ENCODE measurements at regions not wholly inside any gene's neighbourhood (a gene's known extent, or its start where the extent isn't known, plus 50 kb on each side); places are given as distances from the start of the nearest gene placed in this dataset.

GRCh38 chr6:129778793-129779192 lies 68.8 kb upstream of the ARHGAP18 start:
- Mint-ChIP-seq H3K27ac (no peak overlapping the region), H3K4me3 (no peak overlapping the region), H3K4me1 (no peaks in the 10 kb centered on the region), H3K36me3 (ENCODE audit: low read depth) (peaks cover 2% of the 10 kb centered on the region), H3K9me3 (ENCODE audit: low read depth) (peaks cover 15% of the 10 kb centered on the region), H3K27me3 (peaks cover 2% of the 10 kb centered on the region)
- ATAC-seq (no peak), DNase-seq (no peak)
- intact Hi-C loops (cut with DNase I, micrococcal nuclease), result no loop called here
- ChIA-PET CTCF (interaction anchor here (1.0 kb wide), 1 partner anchor 19 kb away, joined by 3 read pairs; no protein-coding TSS in a partner anchor), POLR2A (no interaction called here)

DNA sequence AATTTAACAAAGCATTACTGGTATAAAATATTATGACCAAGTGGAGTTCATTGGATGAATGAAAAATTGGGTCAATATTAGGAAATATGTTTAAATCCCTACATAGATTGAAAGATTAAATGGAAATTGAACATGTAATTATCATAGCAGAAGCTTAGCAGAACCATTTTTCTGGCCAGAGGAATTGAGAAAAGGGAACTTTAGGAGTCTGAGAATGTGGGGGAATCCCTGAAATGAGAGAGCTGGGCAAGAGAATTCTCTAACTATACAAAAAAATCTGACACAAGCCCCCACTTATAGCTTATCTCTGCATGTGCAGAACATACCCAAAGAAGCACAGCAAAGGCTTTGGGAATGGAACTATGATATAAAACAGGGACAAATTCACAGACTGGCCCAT lies 67.4 kb upstream of the ARHGAP18 start:
- Mint-ChIP-seq H3K4me3 (no peak overlapping the region), H3K4me1 (no peaks in the 10 kb centered on the region), H3K27me3 (peaks cover 2% of the 10 kb centered on the region), H3K36me3 (ENCODE audit: low read depth) (peaks cover 2% of the 10 kb centered on the region), H3K9me3 (ENCODE audit: low read depth) (peaks cover 15% of the 10 kb centered on the region), H3K27ac (no peak overlapping the region)
- ChIA-PET POLR2A (no interaction called here), CTCF (interaction anchor here (0.6 to 4.1 kb wide), 6 partner anchors 9 to 280 kb away, joined by 3 to 36 read pairs (median 4); no protein-coding TSS in a partner anchor)
- no peak for ATAC-seq
- intact Hi-C loops (cut with DNase I, micrococcal nuclease), result no loop called here
- no peak for DNase-seq

GRCh38 chr6:129776542-129777330 lies 66.8 kb upstream of the ARHGAP18 start:
- CTCF ChIA-PET, result interaction anchor here (0.6 to 4.1 kb wide), 8 partner anchors 9 to 778 kb away, joined by 3 to 36 read pairs (median 3); no protein-coding TSS in a partner anchor
- intact Hi-C loops (cut with DNase I, micrococcal nuclease), result no loop called here
- POLR2A ChIA-PET, result no interaction called here

DNA sequence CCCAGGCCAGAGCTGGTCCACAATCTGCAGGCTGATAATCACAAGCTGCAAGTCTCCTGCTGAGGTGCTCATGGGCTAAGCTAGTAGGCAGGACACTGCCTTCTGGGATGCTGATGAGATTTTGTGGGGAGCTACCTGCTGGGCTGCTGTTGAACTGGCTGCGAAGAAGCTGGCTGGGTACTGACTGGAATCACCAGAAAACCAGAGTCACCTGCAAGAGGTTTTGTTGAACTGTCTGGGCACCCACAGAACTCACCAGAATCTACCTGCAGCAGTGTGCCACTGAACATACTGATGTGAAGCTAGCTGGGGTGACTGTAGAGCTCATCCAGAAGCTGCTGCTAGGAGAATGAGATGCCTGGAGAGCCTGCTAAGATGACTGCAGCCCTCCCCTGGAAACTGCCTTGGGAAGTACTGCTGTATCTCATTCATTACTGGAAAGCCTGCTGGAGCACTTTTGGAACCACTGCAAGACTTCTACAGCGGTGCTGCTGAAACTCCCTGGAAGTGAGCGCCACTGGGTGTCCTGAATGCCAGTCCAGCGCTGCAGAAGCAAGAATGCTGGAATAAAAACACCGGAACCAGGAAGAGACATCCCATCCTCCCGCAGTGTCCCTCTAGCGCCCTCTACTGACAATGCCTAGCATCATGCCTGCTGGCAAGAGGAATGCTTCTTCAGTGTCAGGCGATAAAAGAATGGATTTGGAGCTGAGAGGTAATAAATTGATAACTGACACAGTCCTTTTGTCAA lies 64.9 kb upstream of the ARHGAP18 start:
- ChIA-PET CTCF (interaction anchor here (0.6 to 4.1 kb wide), 19 partner anchors 9 to 276 kb away, joined by 3 to 36 read pairs (median 4); partner anchors contain the start of gene L3MBTL3), POLR2A (interaction anchor here (0.8 kb wide), 1 partner anchor 82 kb away, joined by 4 read pairs; no protein-coding TSS in a partner anchor)
- H3K36me3 Mint-ChIP-seq (ENCODE audit: low read depth), result peaks cover 2% of the 10 kb centered on the region
- no peak overlapping the region for H3K4me3 Mint-ChIP-seq
- intact Hi-C loops (cut with DNase I, micrococcal nuclease), result loop anchor here in 1 of 2 experiments (1.0 kb wide), 1 partner anchor 177 kb away; no protein-coding TSS in a partner anchor
- H3K27ac Mint-ChIP-seq, result no peak overlapping the region
- DNase-seq (peak; percentile 68), ATAC-seq (peak; percentile 23)
- no peaks in the 10 kb centered on the region for H3K4me1 Mint-ChIP-seq
- peaks cover 15% of the 10 kb centered on the region for H3K9me3 Mint-ChIP-seq (ENCODE audit: low read depth)
- H3K27me3 Mint-ChIP-seq, result peaks cover 9% of the 10 kb centered on the region

More at GRCh38 chr6:129776542-129777330, 66.8 kb upstream of the ARHGAP18 start:
- no peaks in the 10 kb centered on the region for H3K4me1 Mint-ChIP-seq
- ATAC-seq (peak; percentile 57), DNase-seq (no peak)
- peaks cover 4% of the 10 kb centered on the region for H3K27me3 Mint-ChIP-seq
- peaks cover 15% of the 10 kb centered on the region for H3K9me3 Mint-ChIP-seq (ENCODE audit: low read depth)
- H3K27ac Mint-ChIP-seq, result no peak overlapping the region
- H3K36me3 Mint-ChIP-seq (ENCODE audit: low read depth), result peaks cover 2% of the 10 kb centered on the region
- no peak overlapping the region for H3K4me3 Mint-ChIP-seq

GRCh38 chr6:129773304-129773703 lies 63.3 kb upstream of the ARHGAP18 start:
- peaks cover 10% of the 10 kb centered on the region for H3K27me3 Mint-ChIP-seq

GRCh38 chr6:129771678-129772077 lies 61.7 kb upstream of the ARHGAP18 start:
- Mint-ChIP-seq H3K27me3 (peaks cover 18% of the 10 kb centered on the region), H3K4me1 (peaks cover 6% of the 10 kb centered on the region), H3K4me3 (no peak overlapping the region), H3K27ac (no peak overlapping the region), H3K36me3 (ENCODE audit: low read depth) (no peaks in the 10 kb centered on the region), H3K9me3 (ENCODE audit: low read depth) (no peaks in the 10 kb centered on the region)
- intact Hi-C loops (cut with DNase I, micrococcal nuclease), result no loop called here
- ATAC-seq, result no peak
- ChIA-PET CTCF (interaction anchor here (0.9 to 1.3 kb wide), 2 partner anchors 171 to 173 kb away, joined by 3 read pairs; no protein-coding TSS in a partner anchor), POLR2A (no interaction called here)
- no peak for DNase-seq

More at GRCh38 chr6:129773304-129773703, 63.3 kb upstream of the ARHGAP18 start:
- no peaks in the 10 kb centered on the region for H3K4me1 Mint-ChIP-seq
- H3K27ac Mint-ChIP-seq, result no peak overlapping the region
- H3K36me3 Mint-ChIP-seq (ENCODE audit: low read depth), result peaks cover 2% of the 10 kb centered on the region
- intact Hi-C loops (cut with DNase I, micrococcal nuclease), result no loop called here
- ChIA-PET CTCF (interaction anchor here (0.7 to 1.0 kb wide), 4 partner anchors 14 to 106 kb away, joined by 3 to 6 read pairs (median 4); no protein-coding TSS in a partner anchor), POLR2A (no interaction called here)
- no peak for ATAC-seq
- DNase-seq, result no peak
- peaks cover 4% of the 10 kb centered on the region for H3K9me3 Mint-ChIP-seq (ENCODE audit: low read depth)
- no peak overlapping the region for H3K4me3 Mint-ChIP-seq

- H3K27ac Mint-ChIP-seq, result no peak overlapping the region
- DNase-seq, result no peak
- ATAC-seq, result no peak
- POLR2A ChIA-PET, result no interaction called here
- no peaks in the 10 kb centered on the region for H3K36me3 Mint-ChIP-seq (ENCODE audit: low read depth)
- intact Hi-C loops (cut with DNase I, micrococcal nuclease), result loop anchor here in 1 of 2 experiments (5.0 kb wide), 1 partner anchor 249 kb away; the partner anchor contains the start of gene L3MBTL3
- peaks cover 12% of the 10 kb centered on the region for H3K4me1 Mint-ChIP-seq
- H3K27me3 Mint-ChIP-seq, result peaks cover 37% of the 10 kb centered on the region
- no peaks in the 10 kb centered on the region for H3K9me3 Mint-ChIP-seq (ENCODE audit: low read depth)
- no peak overlapping the region for H3K4me3 Mint-ChIP-seq
- CTCF ChIA-PET, result interaction anchor here (0.6 to 1.9 kb wide), 12 partner anchors 8 to 278 kb away, joined by 3 to 11 read pairs (median 3); no protein-coding TSS in a partner anchor
Measured at GRCh38 chr6:129767776-129768485, 58.0 kb upstream of the ARHGAP18 start.

DNA sequence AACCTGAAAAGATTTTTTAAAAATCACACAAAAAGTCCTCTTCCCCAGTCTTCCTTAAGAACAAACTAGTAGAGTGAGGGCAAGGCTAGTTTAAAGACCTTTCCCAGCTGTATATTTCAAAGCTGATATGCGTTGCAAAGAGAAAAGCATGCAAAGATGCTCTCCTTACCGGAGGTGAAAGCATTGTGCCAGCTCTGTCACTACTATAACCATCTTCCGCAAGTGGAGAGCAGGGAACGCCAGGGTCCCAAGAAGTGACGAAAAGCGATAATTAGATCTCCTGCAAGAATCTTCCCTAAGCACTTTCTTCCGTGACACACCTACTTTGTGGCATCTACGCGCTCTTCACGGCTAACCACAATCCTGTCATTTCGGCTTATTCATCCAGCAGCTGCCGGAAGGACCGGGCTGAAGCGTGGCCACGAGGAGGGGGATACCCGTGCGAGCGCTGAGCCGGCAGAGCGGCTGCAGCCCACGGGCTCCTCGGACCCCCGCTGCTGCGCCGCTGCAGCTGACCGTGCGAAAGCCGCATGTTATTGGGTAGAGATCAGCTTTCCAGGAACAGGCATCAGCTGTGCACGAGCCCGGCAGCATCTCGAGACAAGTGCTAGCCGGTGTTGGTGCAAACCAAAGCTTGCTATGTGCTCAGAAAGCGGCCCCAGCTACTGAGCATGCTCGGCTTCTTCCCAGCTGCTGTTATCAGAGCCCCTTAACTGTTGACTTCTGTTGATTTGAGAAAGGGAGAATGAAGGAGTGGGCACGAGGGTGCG lies 57.2 kb upstream of the ARHGAP18 start:
- POLR2A ChIA-PET, result no interaction called here
- DNase-seq (peak; percentile 82), ATAC-seq (peak; percentile 97)
- intact Hi-C loops (cut with DNase I, micrococcal nuclease), result loop anchor here in 1 of 2 experiments (5.0 kb wide), 1 partner anchor 250 kb away; the partner anchor contains the start of gene L3MBTL3
- Mint-ChIP-seq H3K4me3 (peak overlapping the region; percentile 62), H3K9me3 (ENCODE audit: low read depth) (no peaks in the 10 kb centered on the region), H3K27me3 (peaks cover 38% of the 10 kb centered on the region), H3K27ac (no peak overlapping the region), H3K36me3 (ENCODE audit: low read depth) (no peaks in the 10 kb centered on the region), H3K4me1 (peaks cover 12% of the 10 kb centered on the region)
- CTCF ChIA-PET, result interaction anchor here (0.7 to 2.4 kb wide), 14 partner anchors 9 to 254 kb away, joined by 3 to 12 read pairs (median 3); no protein-coding TSS in a partner anchor

GRCh38 chr6:129764761-129765407 lies 54.9 kb upstream of the ARHGAP18 start:
- no peak overlapping the region for H3K27ac Mint-ChIP-seq
- peaks cover 35% of the 10 kb centered on the region for H3K27me3 Mint-ChIP-seq
- peaks cover 12% of the 10 kb centered on the region for H3K4me1 Mint-ChIP-seq
- no peak for DNase-seq
- intact Hi-C loops (cut with DNase I, micrococcal nuclease), result loop anchor here in 1 of 2 experiments (5.0 kb wide), 1 partner anchor 252 kb away; the partner anchor contains the start of gene L3MBTL3
- POLR2A ChIA-PET, result no interaction called here
- no peak for ATAC-seq
- CTCF ChIA-PET, result interaction anchor here (0.6 to 2.4 kb wide), 8 partner anchors 10 to 820 kb away, joined by 3 to 12 read pairs (median 4); no protein-coding TSS in a partner anchor
- H3K4me3 Mint-ChIP-seq, result no peak overlapping the region
- H3K36me3 Mint-ChIP-seq (ENCODE audit: low read depth), result no peaks in the 10 kb centered on the region
- H3K9me3 Mint-ChIP-seq (ENCODE audit: low read depth), result no peaks in the 10 kb centered on the region
